ENCODE measurements at regions not wholly inside any gene's neighbourhood (a gene's known extent, or its start where the extent isn't known, plus 50 kb on each side); places are given as distances from the start of the nearest gene placed in this dataset.

GRCh38 chr3:159113221-159113875, 311.5 kb downstream of the MFSD1 start:
- H3K9me3 ChIP-seq, result peaks cover 0 to 4% (median 0%) of the 10 kb centered on the region in 8 donors
- no peaks in the 10 kb centered on the region for H3K4me1 ChIP-seq
- no peaks in the 10 kb centered on the region for H3K27me3 ChIP-seq (replicated peaks in 1 of 7)
- intact Hi-C loops (cut with DNase I; ENCODE audit: low total_unique reads), result no loop called here
- no peak overlapping the region for H3K27ac ChIP-seq
- H3K4me3 ChIP-seq, result no peak overlapping the region
- TF ChIP-seq POLR2A (IDR thresholded peaks at IDR 0.05) (no peak), POLR2AphosphoS5 (IDR thresholded peaks at IDR 0.05) (no peak), CTCF (IDR thresholded peaks at IDR 0.05 in 8 of 11, conservative IDR thresholded peaks at IDR 0.05 in 3 of 11) (no peak)
- DNase-seq, result no peak
- H3K36me3 ChIP-seq, result no peaks in the 10 kb centered on the region
- WGBS, 5 donors, result 66 to 75% (median 69%) methylated on average over 6 of the region's 6 CpGs

- TF ChIP-seq POLR2AphosphoS5 (IDR thresholded peaks at IDR 0.05) (no peak), CTCF (IDR thresholded peaks at IDR 0.05 in 8 of 11, conservative IDR thresholded peaks at IDR 0.05 in 3 of 11) (no peak), POLR2A (IDR thresholded peaks at IDR 0.05) (no peak)
- Histone ChIP-seq H3K27ac (no peak overlapping the region), H3K36me3 (no peaks in the 10 kb centered on the region), H3K27me3 (replicated peaks in 1 of 7) (no peaks in the 10 kb centered on the region), H3K4me3 (no peak overlapping the region), H3K4me1 (no peaks in the 10 kb centered on the region), H3K9me3 (peaks cover 0 to 4% (median 0%) of the 10 kb centered on the region in 8 donors)
- WGBS, 5 donors, result 21 to 59% (median 52%) methylated on average over 6 of the region's 6 CpGs
- intact Hi-C loops (cut with DNase I; ENCODE audit: low total_unique reads), result no loop called here
- no peak for DNase-seq
Observed at GRCh38 chr3:159114582-159114981, 312.7 kb downstream of the MFSD1 start.

GRCh38 chr3:159123877-159124276, 322.0 kb downstream of the MFSD1 start:
- H3K4me1 ChIP-seq, result no peaks in the 10 kb centered on the region
- H3K27me3 ChIP-seq (replicated peaks in 1 of 7), result no peaks in the 10 kb centered on the region
- no peak overlapping the region for H3K4me3 ChIP-seq
- WGBS, 5 donors, result 79 to 96% (median 83%) methylated on average over 1 of the region's 1 CpG
- H3K36me3 ChIP-seq, result no peaks in the 10 kb centered on the region
- no peaks in the 10 kb centered on the region for H3K9me3 ChIP-seq
- H3K27ac ChIP-seq, result no peak overlapping the region
- intact Hi-C loops (cut with DNase I; ENCODE audit: low total_unique reads), result no loop called here
- TF ChIP-seq POLR2A (IDR thresholded peaks at IDR 0.05), result no peak
- no peak for TF ChIP-seq CTCF (IDR thresholded peaks at IDR 0.05 in 8 of 11, conservative IDR thresholded peaks at IDR 0.05 in 3 of 11)
- TF ChIP-seq POLR2AphosphoS5 (IDR thresholded peaks at IDR 0.05), result no peak
- no peak for DNase-seq

- WGBS, 5 donors, result 62 to 78% (median 72%) methylated on average over 5 of the region's 5 CpGs
- H3K4me1 ChIP-seq, result no peaks in the 10 kb centered on the region
- TF ChIP-seq POLR2A (IDR thresholded peaks at IDR 0.05) (no peak), POLR2AphosphoS5 (IDR thresholded peaks at IDR 0.05) (no peak), CTCF (IDR thresholded peaks at IDR 0.05 in 8 of 11, conservative IDR thresholded peaks at IDR 0.05 in 3 of 11) (no peak)
- intact Hi-C loops (cut with DNase I; ENCODE audit: low total_unique reads), result no loop called here
- no peaks in the 10 kb centered on the region for H3K27me3 ChIP-seq (replicated peaks in 1 of 7)
- no peak overlapping the region for H3K27ac ChIP-seq
- no peak overlapping the region for H3K4me3 ChIP-seq
- no peak for DNase-seq
- H3K36me3 ChIP-seq, result no peaks in the 10 kb centered on the region
- no peaks in the 10 kb centered on the region for H3K9me3 ChIP-seq
Observed at GRCh38 chr3:159126261-159127020, 324.6 kb downstream of the MFSD1 start.

All from spleen (tissue), 11 donors.